PFSK-1 (cell line): ENCODE measurements at regions not wholly inside any gene's neighbourhood (a gene's known extent, or its start where the extent isn't known, plus 50 kb on each side); places are given as distances from the start of the nearest gene placed in this dataset.

ENCODE experiments used
- FOXP2 ChIP-seq: optimal IDR thresholded peaks from 2 replicates; pipeline ENCODE3; 2011; ENCODE audit warnings: borderline replicate concordance, control low read depth, inconsistent platforms; ENCODE audit not compliant: insufficient read depth; ENCODE audit errors: extremely low read length, extremely low read depth
- POLR2AphosphoS5 ChIP-seq: IDR thresholded peaks from 2 replicates; pipeline ENCODE4 v1.6.1; 2012; ENCODE audit warnings: low read depth, mild to moderate bottlenecking, control low read depth, low read length, moderate library complexity
- REST ChIP-seq, 2 experiments: IDR thresholded peaks; 2 replicates each; pipeline versions ENCODE4 v1.6.1 to v1.8.0; 2011 to 2012; ENCODE audit warnings: low read depth in 2 of 2, low read length in 2 of 2, control low read depth in 1 of 2, inconsistent platforms in 1 of 2, mild to moderate bottlenecking in 1 of 2, moderate library complexity in 1 of 2; ENCODE audit not compliant: insufficient read depth in 1 of 2
- SIN3A ChIP-seq: IDR thresholded peaks from 2 replicates; pipeline ENCODE4 v1.6.1; 2012; ENCODE audit warnings: mild to moderate bottlenecking, low read length, moderate library complexity, borderline replicate concordance; ENCODE audit not compliant: insufficient read depth
- TAF1 ChIP-seq: IDR thresholded peaks from 2 replicates; pipeline ENCODE4 v1.6.1; 2012; ENCODE audit warnings: low read length, control low read depth, borderline replicate concordance; ENCODE audit not compliant: insufficient read depth

- TF ChIP-seq REST (IDR thresholded peaks at IDR 0.05; ENCODE audit: insufficient read depth in 1 of 2, low read depth in 2 of 2, low read length in 2 of 2) (no peak), FOXP2 (no peak)
Observed at GRCh38 chr6:144809120-144809519, 524.0 kb downstream of the UTRN start.

- TF ChIP-seq POLR2AphosphoS5 = no peak
- TF ChIP-seq TAF1 = no peak
- TF ChIP-seq REST (IDR thresholded peaks at IDR 0.05; ENCODE audit: insufficient read depth in 1 of 2, low read depth in 2 of 2, low read length in 2 of 2) = no peak
- no peak for TF ChIP-seq FOXP2
- no peak for TF ChIP-seq SIN3A
Observed at GRCh38 chr6:144809969-144810368, 524.8 kb downstream of the UTRN start.

- no peak for TF ChIP-seq FOXP2
Observed at GRCh38 chr6:144811140-144811539, 526.0 kb downstream of the UTRN start.

- TF ChIP-seq POLR2AphosphoS5 (no peak), TAF1 (no peak), SIN3A (no peak), REST (IDR thresholded peaks at IDR 0.05; ENCODE audit: insufficient read depth in 1 of 2, low read depth in 2 of 2, low read length in 2 of 2) (no peak), FOXP2 (no peak)
Observed at GRCh38 chr6:144816936-144817335, 531.8 kb downstream of the UTRN start.

GRCh38 chr6:144820270-144820669, 535.1 kb downstream of the UTRN start:
- TF ChIP-seq TAF1 (no peak), FOXP2 (no peak), REST (IDR thresholded peaks at IDR 0.05; ENCODE audit: insufficient read depth in 1 of 2, low read depth in 2 of 2, low read length in 2 of 2) (no peak), POLR2AphosphoS5 (no peak), SIN3A (no peak)
